WI38 (cell line): ENCODE measurements at regions not wholly inside any gene's neighbourhood (a gene's known extent, or its start where the extent isn't known, plus 50 kb on each side); places are given as distances from the start of the nearest gene placed in this dataset.

Source experiments
- H3K4me3 ChIP-seq: 2 replicates; pipeline ENCODE4 v1.5.1; 2011; ENCODE audit warnings: low read depth, mild to moderate bottlenecking, control low read depth, low read length
- TF ChIP-seq, protein P1 (sequence below): IDR thresholded peaks from 2 replicates; pipeline ENCODE4 v1.5.1; 2012; ENCODE audit warnings: low read depth, mild to moderate bottlenecking, control low read depth, low read length

DNA sequence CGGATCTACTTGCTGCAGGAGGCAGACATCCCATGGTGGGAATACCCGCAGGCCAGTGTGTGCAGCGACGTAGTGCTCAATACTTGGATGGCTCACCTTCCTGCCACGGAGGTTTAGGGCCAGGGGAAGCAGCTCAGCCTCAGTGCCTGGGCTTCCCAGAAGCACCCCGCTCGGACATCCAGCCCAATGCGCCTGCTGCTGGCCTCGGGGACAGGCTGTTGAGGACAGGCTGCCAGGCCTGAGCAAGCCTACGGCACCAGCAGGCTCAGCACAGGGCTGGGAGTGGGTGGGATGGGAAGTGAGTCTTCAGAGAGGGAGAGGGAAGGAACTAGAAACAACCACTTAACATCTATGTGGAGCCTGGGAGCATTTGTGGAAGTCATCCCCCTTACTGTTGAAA is 441.3 kb upstream of the MGMT start:
- H3K4me3 ChIP-seq = no peak overlapping the region
- TF ChIP-seq, protein P1, sequence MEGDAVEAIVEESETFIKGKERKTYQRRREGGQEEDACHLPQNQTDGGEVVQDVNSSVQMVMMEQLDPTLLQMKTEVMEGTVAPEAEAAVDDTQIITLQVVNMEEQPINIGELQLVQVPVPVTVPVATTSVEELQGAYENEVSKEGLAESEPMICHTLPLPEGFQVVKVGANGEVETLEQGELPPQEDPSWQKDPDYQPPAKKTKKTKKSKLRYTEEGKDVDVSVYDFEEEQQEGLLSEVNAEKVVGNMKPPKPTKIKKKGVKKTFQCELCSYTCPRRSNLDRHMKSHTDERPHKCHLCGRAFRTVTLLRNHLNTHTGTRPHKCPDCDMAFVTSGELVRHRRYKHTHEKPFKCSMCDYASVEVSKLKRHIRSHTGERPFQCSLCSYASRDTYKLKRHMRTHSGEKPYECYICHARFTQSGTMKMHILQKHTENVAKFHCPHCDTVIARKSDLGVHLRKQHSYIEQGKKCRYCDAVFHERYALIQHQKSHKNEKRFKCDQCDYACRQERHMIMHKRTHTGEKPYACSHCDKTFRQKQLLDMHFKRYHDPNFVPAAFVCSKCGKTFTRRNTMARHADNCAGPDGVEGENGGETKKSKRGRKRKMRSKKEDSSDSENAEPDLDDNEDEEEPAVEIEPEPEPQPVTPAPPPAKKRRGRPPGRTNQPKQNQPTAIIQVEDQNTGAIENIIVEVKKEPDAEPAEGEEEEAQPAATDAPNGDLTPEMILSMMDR = no peak

DNA sequence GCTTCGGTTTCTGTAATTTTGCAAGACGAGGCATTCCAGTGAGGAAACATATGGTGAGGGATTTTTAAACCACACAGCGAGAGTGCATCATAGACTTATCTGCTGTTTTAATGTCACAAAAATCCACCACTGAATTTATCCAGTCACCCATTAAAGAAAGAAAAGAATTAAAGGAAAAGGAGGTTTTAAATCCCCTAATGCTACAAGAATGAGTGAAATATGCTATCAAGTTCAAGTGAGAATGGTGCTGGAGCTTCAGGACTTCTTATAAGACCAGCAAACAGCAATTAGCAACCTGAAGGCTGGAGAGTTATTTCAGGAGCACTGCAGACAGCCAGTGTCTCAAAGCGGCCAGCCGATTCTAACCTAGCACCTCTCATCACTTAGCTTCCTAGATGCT is 439.1 kb upstream of the MGMT start:
- H3K4me3 ChIP-seq = no peak overlapping the region
- TF ChIP-seq, protein P1 = no peak

DNA sequence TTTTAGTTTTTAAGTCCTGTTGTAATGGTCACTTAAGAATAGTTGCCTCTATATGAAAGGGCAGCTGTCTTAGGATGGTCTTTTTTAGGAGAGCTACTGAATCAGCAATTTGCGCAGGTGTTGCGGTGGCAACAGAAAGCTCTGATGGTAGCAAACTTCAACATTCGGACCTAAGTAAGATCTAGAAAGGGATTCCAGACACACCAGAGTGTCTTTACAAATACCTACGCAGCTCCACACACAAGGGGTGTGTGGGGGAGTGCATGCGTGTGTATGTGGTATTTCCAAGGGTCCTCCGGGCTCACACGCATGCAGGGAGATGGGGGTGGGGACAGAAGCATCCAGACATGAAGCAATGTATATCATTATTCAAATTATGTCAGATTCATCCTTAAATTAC is 438.6 kb upstream of the MGMT start:
- TF ChIP-seq, protein P1 = no peak
- H3K4me3 ChIP-seq = no peak overlapping the region

DNA sequence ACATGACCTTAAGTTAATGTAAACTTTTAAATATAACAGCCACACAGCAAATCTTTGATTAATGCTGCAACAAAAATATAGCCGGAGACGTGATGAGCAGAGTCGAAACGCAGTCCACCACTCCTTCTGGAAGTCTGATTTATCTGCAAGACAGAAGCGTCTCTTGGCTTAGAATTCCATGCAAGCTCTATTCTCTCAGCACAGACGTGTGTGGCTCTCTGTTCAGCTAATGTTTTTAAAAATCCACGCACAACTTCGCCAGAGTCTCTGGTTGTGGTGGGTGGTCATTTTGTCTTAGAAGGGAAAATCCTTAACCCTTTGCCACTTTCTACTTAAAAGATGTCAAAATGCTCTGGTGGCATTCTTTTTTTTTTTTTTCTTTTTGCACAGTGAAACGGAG is 438.0 kb upstream of the MGMT start:
- TF ChIP-seq, protein P1 = no peak
- H3K4me3 ChIP-seq = no peak overlapping the region

DNA sequence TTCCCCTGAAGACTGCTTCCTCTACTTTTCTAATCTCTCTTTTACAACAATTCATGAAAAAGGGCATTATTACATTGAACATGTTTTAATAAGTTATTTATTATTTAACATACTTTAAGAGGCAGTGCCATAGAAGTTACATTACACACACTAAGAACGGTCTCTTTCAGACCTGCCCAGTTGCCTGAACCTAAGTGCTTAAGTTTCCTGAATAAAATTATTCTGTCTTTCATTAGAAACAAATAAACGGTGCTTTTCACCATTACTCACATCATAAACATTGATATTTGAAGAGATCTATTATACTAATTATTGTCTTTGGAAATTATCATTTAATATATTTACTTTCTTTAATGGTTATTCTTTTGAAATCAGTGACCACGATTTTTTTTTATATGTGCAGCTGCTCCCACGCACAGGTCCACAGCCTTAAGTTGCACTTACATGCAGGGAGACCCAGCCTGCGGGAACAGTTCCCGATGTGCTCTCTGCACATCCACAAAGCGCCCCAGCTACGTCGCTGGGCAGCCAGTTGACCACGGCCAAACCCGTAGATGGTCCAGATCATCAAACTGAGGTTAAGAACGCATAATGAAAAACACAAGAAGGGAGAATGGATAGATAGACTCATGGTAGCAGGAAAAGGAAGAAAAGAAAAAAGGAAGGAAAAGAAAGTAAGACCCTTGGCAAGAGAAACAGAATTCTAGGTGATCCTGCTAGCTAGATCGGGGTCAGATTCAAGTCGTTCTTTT is 437.0 kb upstream of the MGMT start:
- H3K4me3 ChIP-seq = no peak overlapping the region

DNA sequence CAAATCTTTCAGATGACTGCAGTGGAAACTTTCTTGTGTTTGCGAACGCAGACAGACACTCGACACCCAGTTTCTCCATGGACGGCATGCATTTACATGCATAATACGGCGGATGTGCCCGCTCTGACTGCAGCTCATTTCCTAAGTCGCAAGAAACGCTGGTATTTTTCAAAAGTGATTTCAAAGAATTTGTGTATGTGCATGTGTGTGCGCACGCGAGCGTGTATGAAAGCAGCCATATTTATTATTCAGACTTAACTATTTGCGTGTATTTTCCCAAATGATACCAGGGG is 436.5 kb upstream of the MGMT start:
- no peak overlapping the region for H3K4me3 ChIP-seq
- TF ChIP-seq, protein P1 = no peak

More for the DNA sequence above, 437.0 kb upstream of the MGMT start:
- TF ChIP-seq, protein P1 = no peak

DNA sequence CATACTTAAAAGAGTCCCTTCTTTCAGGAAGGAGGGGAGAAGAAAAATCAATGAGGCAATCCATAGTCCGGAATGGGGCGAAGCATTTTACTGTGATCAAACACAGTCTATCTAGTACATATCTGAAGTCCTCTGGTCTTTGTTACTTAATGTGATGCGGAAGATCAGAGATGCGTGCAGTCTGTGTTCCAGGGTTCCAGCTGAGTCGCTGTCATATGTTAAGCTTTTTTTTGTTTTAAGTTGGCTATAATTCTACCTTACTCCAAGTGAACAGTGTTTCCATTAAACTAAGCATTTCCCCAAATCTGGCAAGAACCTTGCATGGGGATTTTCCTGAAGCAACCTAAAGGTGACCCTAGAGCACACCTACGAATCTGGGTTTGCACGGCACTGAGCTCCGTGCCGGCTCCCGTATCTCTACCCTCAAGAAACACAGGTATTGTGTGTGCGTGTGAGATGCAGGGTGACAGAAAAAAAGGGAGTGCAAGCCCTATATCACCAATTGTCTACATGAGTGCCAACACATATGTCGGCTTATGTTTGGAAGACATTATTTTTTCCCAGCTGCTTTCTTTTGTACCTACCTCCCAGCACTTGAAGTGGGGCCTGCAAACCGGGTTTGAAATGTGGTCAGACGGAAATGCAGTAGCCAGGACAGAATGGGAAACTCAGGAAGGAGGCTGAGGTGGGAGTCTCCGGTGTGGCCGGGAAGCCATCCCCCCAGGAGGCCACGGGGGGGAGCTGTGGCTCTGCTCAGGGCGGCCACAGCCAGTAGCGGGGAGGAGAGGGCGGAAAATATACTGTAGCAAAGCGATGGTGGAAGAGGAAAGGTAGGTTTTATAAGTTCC is 435.8 kb upstream of the MGMT start:
- H3K4me3 ChIP-seq = no peak overlapping the region
- TF ChIP-seq, protein P1 = no peak
